Mesothelial cell of epicardium (in vitro differentiated cells): ENCODE measurements at regions not wholly inside any gene's neighbourhood (a gene's known extent, or its start where the extent isn't known, plus 50 kb on each side); places are given as distances from the start of the nearest gene placed in this dataset.

ENCODE experiments used
- DNase-seq, 2 experiments: peaks; one replicate each; pipeline ENCODE4 v3.0.0; 2021; ENCODE audit warnings: low spot score in 2 of 2; ENCODE audit not compliant: unreplicated experiment in 2 of 2
- H3K27ac Mint-ChIP-seq: 2 replicates; pipeline ENCODE4 v1.8.0; 2021; ENCODE audit warnings: mixed read lengths
- H3K27me3 Mint-ChIP-seq: 2 replicates; pipeline ENCODE4 v1.8.0; 2021; ENCODE audit warnings: low read depth, mixed read lengths
- H3K36me3 Mint-ChIP-seq: 2 replicates; pipeline ENCODE4 v1.8.0; 2021; ENCODE audit warnings: mixed read lengths
- H3K4me1 Mint-ChIP-seq: 2 replicates; pipeline ENCODE4 v1.8.0; 2021; ENCODE audit warnings: mixed read lengths
- H3K4me3 Mint-ChIP-seq: 2 replicates; pipeline ENCODE4 v1.8.0; 2021; ENCODE audit warnings: mild to moderate bottlenecking, moderate library complexity, mixed read lengths
- H3K9me3 Mint-ChIP-seq: 2 replicates; pipeline ENCODE4 v1.8.0; 2021; ENCODE audit warnings: mixed read lengths
- TF ChIP-seq, protein P1 (sequence below): fragments of 200-600 bp; sonication (generic); IDR thresholded peaks from one replicate; pipeline ENCODE4 v1.5.0; 2021; ENCODE audit warnings: antibody characterized with exemption; ENCODE audit not compliant: unreplicated experiment

GRCh38 chr6:117829594-117830319 is 77.3 kb upstream of the SLC35F1 start:
- Mint-ChIP-seq H3K4me3 (peak overlapping the region; percentile 74), H3K27ac (peak overlapping the region; percentile 19), H3K4me1 (peaks cover 1% of the 10 kb centered on the region)

GRCh38 chr6:117837261-117837660 is 69.8 kb upstream of the SLC35F1 start:
- H3K27me3 Mint-ChIP-seq, result peaks cover 23% of the 10 kb centered on the region
- TF ChIP-seq, protein P1, sequence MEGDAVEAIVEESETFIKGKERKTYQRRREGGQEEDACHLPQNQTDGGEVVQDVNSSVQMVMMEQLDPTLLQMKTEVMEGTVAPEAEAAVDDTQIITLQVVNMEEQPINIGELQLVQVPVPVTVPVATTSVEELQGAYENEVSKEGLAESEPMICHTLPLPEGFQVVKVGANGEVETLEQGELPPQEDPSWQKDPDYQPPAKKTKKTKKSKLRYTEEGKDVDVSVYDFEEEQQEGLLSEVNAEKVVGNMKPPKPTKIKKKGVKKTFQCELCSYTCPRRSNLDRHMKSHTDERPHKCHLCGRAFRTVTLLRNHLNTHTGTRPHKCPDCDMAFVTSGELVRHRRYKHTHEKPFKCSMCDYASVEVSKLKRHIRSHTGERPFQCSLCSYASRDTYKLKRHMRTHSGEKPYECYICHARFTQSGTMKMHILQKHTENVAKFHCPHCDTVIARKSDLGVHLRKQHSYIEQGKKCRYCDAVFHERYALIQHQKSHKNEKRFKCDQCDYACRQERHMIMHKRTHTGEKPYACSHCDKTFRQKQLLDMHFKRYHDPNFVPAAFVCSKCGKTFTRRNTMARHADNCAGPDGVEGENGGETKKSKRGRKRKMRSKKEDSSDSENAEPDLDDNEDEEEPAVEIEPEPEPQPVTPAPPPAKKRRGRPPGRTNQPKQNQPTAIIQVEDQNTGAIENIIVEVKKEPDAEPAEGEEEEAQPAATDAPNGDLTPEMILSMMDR, result no peak
- H3K4me1 Mint-ChIP-seq, result no peaks in the 10 kb centered on the region
- H3K9me3 Mint-ChIP-seq, result peaks cover 3% of the 10 kb centered on the region
- H3K4me3 Mint-ChIP-seq, result no peak overlapping the region
- no peaks in the 10 kb centered on the region for H3K36me3 Mint-ChIP-seq
- H3K27ac Mint-ChIP-seq, result no peak overlapping the region
- DNase-seq, result no peak

More at GRCh38 chr6:117829594-117830319, 77.3 kb upstream of the SLC35F1 start:
- H3K9me3 Mint-ChIP-seq, result peaks cover 12% of the 10 kb centered on the region
- H3K36me3 Mint-ChIP-seq, result peaks cover 2% of the 10 kb centered on the region
- DNase-seq, result peak in 1 of 2 experiments; percentile 54
- TF ChIP-seq, protein P1, result peak; percentile 40
- H3K27me3 Mint-ChIP-seq, result peaks cover 28% of the 10 kb centered on the region

- DNase-seq, result no peak
- Mint-ChIP-seq H3K27ac (no peak overlapping the region), H3K27me3 (peaks cover 7% of the 10 kb centered on the region), H3K9me3 (no peaks in the 10 kb centered on the region), H3K4me3 (no peak overlapping the region), H3K4me1 (no peaks in the 10 kb centered on the region), H3K36me3 (no peaks in the 10 kb centered on the region)
- TF ChIP-seq, protein P1, result peak; percentile 60
These were observed 66.5 kb upstream of the SLC35F1 start for GRCh38 chr6:117840541-117840983.

DNA sequence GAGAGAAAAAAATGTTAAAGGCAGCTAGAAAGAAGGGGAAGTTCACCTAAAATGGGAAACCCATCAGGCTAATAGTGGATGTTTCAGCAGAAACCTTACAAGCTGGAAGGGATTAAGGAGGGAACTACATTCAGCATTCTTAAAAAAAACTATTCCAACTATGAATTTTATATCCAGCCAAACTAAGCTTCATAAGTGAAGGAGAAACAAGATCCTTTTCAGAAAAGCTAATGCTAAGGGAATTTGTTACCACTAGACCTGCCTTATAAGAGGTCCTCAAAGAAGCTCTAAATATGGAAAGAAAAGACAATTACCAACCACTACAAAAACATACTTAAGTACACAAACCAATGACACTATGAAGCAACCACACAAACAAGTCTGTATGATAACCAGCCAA is 59.2 kb upstream of the SLC35F1 start:
- Mint-ChIP-seq H3K4me1 (no peaks in the 10 kb centered on the region), H3K27me3 (peaks cover 2% of the 10 kb centered on the region), H3K36me3 (no peaks in the 10 kb centered on the region), H3K9me3 (peaks cover 20% of the 10 kb centered on the region), H3K4me3 (no peak overlapping the region), H3K27ac (no peak overlapping the region)
- DNase-seq, result no peak
- TF ChIP-seq, protein P1, result no peak

GRCh38 chr6:117849087-117849486 is 58.0 kb upstream of the SLC35F1 start:
- Mint-ChIP-seq H3K4me3 (no peak overlapping the region), H3K27me3 (peaks cover 2% of the 10 kb centered on the region), H3K36me3 (no peaks in the 10 kb centered on the region), H3K4me1 (no peaks in the 10 kb centered on the region), H3K9me3 (peaks cover 26% of the 10 kb centered on the region), H3K27ac (no peak overlapping the region)
- TF ChIP-seq, protein P1, result no peak
- DNase-seq, result no peak
